T-helper 1 cell treated with Interleukin-12 subunit alpha and Interleukin-12 subunit beta and Interleukin-4 antibody, amounts not matched to agents 30 ng/mL and 1 ng/mL, for 36 hours (primary cell): ENCODE measurements at regions not wholly inside any gene's neighbourhood (a gene's known extent, or its start where the extent isn't known, plus 50 kb on each side); places are given as distances from the start of the nearest gene placed in this dataset.
"Not testable (repeated sequence)": the region's sequence is repeated elsewhere in the genome, so short reads cannot be mapped to it uniquely, and the experiment has no call there.

Source experiments
- intact Hi-C: fragments of 100-400 bp; cut with micrococcal nuclease; formaldehyde crosslinking; loops from one replicate; pipeline ENCODE4 v1.15.1; 2024

DNA sequence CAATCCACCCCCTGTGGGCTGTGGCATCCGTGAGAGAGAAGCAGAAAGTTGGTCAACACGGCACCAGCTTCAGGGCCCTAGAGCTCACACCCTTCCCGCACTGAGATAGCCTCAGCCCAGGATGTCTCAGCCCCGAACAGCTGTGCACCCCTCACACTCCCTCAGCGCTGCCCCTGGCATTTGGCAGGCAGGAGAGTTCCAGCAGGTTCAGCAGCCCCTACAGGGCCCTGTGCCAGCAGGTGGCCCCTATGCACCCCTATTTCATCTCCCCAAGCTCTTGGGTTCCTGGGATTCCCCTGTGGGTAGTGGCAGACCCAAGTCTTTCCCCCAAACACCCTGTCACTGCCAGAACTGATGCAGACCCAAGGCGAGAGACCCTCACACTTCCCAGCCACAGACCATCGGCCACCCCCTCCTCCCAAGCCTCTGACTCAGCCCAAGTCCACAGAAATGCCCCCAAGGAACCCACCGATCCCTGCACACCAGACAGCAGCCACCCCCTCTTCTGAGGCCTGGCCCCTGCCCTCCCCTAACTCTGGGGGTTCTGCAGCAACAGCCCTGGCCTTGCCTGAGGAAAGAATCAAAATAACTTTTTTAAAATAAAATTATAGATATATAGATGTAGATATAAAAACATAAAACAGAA, 183.6 kb downstream of the IGLL1 start:
- intact Hi-C loops = no loop called here

DNA sequence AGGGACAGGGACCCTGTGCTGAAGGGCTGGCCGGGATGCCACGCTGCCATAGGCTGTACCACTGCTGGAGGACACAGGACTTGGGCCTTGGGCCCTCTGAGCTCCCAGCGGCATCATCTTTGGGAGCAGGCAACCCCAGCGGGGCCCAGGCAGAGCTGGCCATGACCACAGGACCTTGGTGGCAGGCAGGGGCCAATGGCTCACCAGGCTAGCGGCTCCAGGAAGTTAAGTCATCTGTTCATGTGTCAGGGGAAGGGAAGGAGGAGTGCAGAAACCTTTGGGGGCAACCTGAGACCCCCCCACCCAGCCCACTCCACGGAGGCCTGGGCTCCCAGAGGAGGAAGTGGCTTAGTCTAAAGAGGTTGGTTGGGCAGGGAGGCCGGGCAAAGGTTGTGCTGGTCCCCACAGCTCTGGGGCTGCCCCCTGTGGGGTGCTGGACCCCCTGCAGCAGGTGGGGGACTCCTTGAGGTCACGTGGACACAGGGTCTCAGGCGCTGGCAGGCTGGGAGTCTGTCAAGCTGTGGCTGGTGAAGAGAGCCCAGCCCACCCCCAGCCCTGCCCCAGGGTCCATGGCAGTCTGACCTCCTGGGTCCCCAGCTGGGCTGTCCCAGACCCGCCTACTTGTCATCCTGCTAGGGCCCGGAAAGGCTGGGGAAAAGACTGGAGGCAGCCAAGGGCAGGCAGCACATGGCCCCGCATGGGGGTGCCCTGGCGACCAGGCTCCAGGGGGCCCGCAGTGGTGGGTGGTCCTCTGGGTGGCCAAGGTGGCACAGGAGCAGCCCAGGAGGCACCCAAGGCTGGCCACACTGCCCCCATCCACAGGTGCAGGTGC, 184.3 kb downstream of the IGLL1 start:
- intact Hi-C loops = no loop called here

DNA sequence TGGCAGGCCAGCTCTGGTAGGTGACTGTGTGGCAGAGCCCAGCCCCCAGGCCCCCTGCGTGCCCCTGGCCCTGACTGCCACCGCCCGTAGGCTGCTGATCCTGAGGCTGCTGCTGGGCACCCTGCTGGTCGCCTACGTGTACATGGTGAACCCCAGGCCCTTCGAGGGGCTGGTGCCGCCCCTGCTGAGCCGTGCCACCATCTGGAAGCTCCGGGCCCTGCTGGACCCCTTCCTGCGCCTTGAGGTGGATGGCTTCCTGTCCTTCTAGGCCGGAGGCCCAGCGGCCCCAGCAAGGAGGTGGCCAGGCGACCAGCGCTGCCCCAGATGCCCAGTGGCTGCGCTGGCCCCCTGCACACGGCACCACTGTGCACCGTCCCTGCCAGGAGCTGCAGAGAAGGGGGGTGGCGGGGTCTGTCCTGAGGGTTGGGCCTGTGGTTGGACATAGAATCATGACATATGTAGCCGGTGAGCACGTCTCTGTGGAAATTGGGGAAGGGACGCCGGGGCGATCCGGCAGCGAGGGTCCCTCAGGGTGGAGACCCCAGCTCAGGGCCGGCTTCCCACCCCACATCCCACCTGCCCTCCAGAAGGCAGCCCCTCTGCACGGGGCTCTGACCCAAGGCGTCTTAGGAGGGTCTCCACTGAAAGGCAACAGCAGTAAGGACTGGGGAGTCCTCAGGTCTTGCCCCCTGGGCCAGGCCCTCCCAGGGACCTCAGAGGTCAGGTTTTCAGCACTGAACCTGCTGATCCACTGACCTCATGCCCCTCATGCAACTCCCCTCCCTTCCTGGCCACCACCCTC, 185.4 kb downstream of the IGLL1 start:
- intact Hi-C loops = no loop called here

DNA sequence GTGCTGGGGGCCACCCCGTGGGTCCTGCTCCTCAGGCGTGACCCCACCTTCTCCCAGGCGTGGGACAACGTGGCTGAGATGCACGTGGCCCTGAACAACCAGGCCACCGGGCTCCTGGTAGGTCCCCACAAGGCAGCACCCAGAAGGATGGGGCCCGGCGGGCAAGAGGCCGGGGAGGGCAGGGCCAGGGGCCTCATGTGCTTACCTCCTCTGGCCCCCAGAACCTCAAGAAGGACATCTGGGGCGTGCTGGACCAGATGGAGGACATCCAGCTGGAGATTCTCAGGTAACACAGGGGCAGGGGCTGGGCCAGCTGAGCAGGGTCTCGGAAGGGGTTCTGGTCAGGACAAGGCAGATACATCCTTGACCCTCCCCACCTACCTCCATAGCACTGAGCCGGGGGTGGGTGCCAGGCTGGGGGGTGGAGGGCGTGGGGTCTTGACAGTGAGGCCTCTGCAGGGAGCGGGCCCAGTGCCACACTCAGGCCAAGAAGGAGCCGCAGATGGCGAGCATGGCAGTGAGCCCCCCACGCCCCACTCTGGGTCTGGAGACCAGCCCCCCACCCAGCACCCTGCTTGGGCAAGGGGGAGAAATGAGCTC, 186.3 kb downstream of the IGLL1 start:
- intact Hi-C loops = no loop called here

DNA sequence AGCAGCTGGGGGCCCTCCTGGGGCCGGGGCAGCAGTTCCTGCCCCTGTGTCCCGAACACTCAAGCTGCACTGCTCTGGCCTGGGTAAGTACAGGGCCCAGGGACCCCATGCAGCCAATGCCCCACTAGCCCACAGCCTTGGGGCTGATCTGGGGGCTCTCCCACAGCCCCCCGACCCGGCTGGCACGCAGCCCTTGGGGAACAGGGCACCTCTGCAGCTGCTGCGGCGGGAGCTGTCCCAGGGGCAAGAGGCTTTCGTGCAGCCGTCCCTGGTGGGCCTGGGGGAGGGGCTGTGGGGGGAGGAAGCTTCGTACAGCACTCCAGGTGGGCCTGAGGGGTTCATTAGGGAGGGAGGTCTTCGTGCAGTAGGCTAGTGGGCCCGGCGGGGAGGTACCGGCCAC, 186.9 kb downstream of the IGLL1 start:
- intact Hi-C loops = not testable (repeated sequence)

DNA sequence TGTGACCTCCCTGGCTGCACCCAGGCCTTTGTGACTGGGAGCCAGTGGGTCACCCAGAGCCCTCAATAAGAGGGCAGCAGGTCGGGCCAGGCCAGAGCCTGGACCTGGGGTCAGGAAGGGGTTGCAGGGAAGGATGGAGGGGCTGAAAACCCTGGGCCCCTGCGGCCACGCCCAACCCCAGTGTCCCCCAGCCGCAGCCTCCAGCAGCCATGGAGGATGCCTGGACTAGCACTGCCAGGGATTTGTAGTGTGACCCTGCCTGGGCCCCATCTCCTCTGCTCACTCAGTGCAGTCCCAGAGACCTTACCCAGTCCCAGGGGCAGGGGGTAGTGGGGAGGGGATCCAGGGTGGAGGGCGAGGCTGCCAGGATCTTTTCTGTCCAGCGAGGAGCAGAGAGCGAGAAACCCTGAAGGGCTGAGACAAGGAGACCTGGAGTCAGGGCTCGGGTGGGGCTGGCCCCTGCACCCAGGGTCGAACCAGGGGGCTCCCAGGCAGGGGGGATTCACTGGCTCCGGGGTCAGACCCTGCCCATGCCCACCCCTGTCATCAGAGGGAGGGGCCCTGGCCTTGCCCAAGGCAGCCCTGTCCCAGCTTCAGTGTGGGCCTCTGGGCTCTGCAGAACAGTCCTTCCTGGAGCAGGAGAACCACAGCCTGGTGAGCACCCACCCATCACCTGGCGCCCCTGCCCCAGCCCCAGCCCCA, 187.5 kb downstream of the IGLL1 start:
- intact Hi-C loops = no loop called here

DNA sequence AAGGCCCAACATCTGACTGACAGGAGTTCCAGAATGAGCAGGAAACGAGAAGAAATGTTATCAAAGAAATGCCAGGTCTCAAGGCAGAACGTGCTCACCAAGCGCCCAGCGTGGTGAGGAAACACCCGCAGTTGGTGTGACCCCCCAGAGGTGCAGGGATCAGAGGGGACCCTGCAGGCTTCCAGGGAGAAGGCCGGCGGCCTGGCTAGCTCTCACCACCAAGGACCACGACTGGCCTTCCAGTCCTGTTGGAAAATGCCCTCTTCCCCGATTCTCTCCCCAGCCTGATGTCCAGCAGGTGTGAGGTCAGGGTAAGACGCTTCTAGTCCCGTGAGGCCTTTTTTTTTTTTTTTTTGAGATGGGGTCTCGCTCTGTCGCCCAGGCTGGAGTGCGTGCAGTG, 189.1 kb downstream of the IGLL1 start:
- intact Hi-C loops = no loop called here

DNA sequence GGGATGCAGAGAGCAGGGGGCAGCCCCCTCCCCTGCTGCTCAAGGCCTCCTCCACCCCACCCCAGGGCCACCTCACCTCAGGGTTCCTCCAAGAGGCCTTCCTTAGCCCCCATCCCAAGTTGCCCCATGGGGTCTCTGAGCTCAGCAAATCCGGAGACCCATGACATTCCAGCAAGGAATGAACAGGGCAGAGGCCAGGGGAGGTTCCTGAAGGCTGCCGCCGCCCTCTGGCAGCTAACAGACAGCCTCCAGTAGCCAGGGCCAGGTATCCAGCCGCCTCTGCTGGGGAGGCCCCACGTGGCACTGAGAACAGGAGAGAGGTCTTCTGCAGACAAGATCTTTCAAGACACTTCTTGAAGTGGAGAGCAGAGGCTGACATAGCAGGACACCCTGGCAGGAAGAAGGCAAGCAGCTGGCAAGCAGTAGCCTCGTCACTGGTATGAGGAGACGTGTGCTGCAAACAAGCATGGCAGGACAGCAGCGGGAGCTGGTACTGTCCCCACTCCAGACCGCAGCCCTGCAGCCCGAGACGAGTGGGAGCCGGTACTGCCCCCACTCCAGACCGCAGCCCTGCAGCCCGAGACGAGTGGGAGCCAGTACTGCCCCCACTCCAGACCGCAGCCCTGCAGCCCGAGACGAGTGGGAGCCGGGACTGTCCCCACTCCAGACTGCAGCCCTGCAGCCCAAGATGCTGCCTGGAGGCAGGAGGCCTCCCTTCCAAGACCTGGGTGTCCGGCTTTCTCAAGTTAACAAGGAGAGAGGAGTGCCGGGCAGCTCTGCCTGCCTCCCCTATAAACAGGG, 190.6 kb downstream of the IGLL1 start:
- intact Hi-C loops = no loop called here

DNA sequence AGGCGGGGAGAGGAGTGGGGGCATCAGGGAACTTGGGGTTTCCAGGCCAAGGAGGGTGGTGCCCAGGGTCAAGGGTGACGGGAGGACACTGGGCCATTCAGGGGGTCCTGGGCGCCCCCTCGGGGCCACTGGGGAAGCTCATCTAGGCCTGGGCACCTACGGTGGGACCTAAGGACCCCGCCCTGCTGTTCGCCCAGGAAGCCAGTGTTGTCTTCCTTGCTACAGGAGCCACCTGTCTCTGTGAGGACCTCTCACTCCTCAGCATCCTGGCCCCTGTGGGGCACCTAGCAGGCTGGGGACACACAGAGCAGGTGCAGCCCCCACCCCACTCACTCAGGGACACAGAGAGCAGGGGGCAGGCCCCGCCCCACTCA, 191.6 kb downstream of the IGLL1 start:
- intact Hi-C loops = no loop called here

DNA sequence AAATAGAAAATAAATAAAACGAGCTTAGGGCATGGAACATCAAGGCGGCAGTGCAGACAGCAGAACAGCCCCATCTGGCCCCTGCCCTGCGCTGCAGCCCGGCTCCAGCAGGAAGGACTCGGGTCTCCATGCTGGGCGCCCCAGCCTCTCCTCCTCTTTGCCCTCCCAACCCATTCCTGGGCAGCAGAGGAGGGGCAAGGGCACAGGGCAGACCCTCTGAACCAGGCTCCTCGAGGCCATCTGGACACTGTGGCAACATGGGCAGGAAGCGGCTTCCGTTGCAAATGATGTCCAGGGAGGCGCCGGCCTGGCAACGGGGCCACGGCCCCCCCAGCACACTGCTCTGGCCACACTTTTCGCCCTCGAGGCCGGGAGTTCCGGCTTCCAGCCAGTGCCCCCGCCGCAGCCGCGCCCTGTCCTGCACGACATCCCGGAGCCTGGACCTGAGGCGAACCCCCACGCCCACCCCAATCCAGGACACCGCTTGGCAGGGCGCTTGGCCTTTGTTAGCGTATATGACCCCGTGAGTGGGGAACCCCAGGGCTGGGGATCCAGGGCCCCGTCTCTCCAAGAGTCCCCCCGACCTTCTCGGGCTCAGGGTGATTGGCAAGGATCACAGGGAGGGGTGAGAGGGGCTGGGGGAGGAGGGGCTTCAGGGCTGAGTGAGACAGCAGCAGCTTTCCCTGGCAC, 192.1 kb downstream of the IGLL1 start:
- intact Hi-C loops = no loop called here

DNA sequence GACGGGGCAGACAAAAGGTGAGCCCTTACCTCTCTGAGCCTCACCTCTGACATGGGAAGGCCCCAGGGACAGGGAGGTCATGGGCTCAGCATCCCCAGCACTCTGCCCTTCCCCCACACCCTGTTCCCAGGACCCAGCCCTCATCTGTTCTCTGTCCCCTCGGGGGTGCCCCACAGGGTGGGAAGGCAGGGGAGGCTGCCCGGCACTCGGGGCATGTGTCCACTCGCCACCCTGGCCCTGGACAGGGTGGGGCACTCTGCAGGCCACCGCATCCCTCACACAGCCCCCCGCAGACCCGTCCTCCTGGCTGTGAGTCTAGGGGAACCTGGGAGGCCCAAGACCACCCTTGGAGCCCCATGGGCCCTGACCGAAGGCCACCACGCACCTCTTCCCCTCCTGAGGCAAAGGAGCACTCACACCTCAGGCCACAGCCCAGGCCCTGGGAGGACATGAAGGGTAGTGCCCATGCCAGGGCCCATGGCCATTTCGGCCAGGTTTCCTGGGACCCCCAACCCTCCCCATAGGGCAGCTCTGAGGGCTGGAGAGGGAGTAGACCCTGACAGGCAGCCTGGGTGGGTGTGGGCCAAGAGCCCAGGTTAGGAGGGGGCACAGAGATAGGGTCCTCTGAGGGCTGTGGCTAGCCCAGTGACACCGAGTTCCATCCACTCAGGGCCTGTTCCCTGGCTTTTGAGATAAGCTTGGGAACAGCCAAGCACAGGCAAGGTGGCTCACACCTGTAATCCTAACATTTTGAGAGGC, 193.1 kb downstream of the IGLL1 start:
- intact Hi-C loops = loop anchor here (1.0 kb wide), 3 partner anchors 72 to 428 kb away; no protein-coding TSS in a partner anchor

DNA sequence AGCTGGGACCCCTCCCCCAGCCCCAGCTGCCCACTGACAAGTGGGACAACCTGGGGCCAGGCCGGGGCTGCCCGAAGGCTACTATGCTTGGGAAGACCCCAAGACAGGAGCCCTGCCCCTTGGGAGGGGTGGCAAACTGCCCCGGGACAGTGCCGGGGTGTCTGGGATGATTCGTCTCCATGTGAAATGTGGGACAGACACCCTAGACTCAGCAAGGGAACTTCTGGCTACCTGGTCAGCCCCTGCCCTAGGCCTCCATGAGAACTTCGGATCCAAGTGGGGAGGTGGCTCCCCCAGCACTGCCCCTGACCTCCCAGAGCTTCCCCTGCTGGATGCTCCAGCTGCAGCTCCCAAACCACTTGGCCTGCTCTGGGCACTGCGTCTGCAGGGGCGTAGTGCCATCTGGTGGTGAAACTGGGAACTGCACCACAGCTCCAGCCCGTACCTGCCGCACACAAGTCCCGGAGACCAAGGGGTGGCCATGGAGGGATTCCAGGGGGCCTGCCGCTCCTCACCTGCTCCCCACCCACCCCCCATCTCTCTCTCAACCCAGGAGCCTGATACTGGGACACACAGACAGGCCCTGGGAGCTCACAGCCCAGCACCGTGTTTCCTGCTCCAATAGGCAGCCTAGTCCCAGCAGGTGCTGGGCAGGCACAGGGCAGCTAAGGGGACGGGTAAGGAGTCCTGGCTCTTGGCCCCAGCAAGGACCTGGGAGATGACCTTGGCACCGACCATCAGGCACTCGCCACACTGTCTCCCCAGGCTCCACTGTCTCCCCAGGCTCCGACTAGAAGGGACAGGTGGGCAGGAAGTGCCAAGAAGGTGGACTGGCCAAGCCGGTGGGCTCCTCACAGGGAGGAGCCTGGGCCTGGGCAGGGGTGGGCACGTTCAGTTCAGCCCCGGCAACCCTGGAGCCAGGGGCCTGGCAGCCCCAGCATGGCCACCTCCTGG, 194.1 kb downstream of the IGLL1 start:
- intact Hi-C loops = loop anchor here (1.0 kb wide), 3 partner anchors 71 to 427 kb away; no protein-coding TSS in a partner anchor

DNA sequence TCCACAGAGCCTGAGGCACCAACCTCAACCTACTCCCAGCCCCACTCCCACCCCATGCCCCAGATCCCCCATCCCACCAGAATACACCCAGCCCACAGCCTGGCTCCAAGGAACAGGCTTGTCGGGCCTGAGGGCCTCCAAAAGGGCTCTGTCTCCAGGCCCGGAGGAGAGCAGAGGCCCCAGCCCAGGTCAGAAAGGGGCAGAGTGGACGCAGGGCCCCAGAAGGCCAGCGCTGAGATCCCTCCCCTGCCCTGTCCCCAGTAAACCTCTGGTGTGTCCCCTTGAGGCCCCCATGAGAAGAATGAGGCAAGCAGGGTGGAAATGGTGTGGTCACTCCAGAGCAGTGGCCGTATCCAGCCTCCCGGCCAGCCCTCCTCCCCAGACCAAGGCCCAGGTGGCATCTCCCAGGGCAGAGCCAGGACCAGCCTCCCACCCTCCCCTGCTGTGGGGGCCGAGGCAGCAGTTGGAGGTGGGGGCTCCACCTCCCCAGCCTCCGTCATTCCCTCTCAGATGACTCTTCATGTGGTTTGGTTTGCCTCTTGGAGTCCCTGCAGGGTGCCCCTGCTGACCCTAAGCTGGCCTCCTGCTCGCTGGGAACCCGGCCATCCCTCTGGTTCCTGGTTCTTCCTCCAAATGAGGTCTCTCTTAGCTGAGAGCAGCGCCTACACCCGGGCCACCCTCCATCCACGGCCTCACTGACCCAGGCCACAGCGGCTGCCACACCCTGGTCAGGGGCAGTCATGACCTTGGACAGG, 195.0 kb downstream of the IGLL1 start:
- intact Hi-C loops = no loop called here

DNA sequence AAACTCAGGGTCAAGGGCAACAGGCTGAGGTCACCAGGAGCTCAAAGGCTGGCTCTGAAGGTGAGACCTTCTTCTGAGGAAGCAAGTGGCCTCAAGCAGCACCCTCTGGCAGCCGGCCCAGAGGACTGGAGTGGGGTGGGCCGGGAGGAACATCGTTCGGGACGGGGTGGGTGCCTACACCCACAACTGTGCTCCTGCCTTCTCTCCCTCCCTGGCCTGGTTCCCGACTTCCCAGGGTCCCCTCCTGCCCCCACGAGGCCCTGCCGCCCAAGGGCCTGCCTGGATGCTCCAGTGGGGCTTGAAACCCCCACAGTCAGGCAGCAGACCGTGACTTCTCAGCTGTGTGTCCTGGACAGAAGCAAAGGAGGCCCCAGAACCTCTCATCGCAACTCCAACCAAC, 195.7 kb downstream of the IGLL1 start:
- intact Hi-C loops = no loop called here

DNA sequence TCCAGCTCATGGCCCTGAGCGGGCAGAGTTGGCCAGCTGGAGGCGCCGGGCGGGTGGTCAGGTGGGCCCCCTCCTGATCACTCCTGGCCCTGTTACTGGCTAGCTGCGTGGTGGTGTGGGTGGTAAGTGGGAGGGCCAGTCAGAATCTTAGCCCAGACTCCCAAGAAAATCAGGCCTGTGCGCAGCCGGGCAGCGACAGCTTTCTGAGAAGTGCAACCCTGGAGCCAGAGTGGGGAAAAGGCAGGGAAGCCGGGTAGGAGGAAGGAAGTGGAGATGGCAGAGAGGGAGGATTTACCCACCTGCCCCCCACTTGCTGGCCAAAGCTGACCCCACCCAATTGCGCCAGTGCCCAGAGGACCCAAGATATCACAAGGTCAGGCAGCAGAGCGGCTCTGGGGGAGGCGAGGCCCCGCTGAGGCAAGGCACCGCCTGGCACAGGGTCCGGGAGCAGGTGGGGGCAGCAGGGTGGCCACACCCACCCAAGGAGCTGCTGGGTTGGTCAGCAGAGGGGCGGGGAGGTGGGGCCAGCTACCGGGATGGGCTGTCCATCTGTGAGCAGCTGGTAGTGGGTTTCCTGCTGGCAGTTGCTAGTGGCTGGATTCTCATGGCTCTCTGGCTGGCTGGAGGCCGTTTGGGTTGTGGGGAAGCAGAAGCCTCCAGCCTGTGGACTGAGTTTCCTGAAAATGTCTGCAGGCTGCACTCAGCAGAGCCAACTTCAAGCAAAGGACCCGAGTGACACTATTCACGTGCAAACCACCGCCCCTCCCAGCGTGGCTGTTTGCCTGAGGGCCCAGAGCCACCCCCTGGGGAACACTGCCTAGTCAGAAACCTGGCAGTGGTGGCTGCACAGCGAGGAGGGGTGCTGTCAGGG, 196.4 kb downstream of the IGLL1 start:
- intact Hi-C loops = no loop called here
